DMS 273 (cell line): ENCODE measurements at regions not wholly inside any gene's neighbourhood (a gene's known extent, or its start where the extent isn't known, plus 50 kb on each side); places are given as distances from the start of the nearest gene placed in this dataset.
"Not testable (repeated sequence)": the region's sequence is repeated elsewhere in the genome, so short reads cannot be mapped to it uniquely, and the experiment has no call there.

Experiments used
- DNase-seq: peaks from one replicate; lab custom pipeline; 2025; ENCODE audit not compliant: unreplicated experiment; lab: John Stamatoyannopoulos, UW

GRCh38 chr3:25844891-25845290 is 55.0 kb downstream of the OXSM start:
- no peak for DNase-seq

GRCh38 chr3:25846282-25846681 is 56.4 kb downstream of the OXSM start:
- no peak for DNase-seq

- DNase-seq: no peak
Measured at GRCh38 chr3:25849091-25849490, 59.2 kb downstream of the OXSM start.

DNA sequence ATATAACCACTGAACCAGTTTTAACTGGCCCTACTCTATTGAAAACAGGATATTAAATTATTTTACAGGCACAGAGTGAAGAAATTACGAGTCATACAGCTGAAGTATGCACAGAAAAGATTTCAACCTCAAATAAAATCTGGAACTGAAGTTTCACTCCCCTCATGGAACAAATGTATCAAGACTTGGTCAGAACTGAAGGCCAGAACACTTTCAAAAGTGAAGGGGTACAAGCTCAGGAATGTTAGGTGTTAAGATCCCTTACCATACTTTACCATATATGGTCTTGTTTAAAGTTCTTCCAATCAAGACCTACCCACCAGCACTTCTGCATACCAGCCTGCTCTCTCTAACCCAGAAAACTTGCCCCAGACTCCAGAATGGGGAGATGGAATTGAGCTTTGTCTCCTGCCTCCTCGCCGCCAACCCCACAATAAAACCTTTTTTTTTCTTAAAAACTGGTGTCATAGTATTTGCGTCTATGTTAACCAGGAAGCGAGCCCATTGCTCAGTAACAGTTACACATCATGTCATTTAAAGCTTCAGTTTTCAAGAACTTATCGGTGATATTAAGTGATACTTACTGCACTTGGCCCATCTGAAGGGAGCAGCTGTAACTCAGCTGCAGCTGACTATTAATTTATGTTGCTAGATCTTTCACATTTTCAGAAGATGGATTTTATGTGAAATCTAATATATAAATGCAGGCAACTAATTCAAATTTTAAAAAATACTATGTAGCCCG is 59.9 kb downstream of the OXSM start:
- no peak for DNase-seq

DNA sequence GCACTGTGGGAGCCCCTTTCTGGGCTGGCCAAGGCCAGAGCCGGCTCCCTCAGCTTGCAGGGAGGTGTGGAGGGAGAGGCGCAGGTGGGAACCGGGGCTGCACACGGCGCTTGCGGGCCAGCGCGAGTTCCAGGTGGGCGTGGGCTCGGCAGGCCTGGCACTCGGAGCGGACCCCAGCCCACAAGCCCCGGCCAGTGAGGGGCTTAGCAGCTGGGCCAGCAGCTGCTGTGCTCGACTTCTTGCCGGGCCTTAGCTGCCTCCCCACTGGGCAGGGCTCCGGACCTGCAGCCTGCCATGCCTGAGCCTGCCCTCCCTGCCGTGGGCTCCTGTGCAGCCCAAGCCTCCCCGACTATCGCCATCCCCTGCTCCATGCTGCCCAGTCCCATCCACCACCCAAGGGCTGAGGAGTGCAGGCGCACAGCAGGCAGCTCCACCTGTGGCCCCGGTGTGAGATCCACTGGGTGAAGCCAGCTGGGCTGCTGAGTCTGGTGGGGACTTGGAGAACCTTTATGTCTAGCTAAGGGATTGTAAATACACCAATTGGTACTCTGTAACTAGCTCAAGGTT is 61.9 kb downstream of the OXSM start:
- DNase-seq: not testable (repeated sequence)

- DNase-seq: no peak
Measured at GRCh38 chr3:25854214-25854613, 64.3 kb downstream of the OXSM start.

DNA sequence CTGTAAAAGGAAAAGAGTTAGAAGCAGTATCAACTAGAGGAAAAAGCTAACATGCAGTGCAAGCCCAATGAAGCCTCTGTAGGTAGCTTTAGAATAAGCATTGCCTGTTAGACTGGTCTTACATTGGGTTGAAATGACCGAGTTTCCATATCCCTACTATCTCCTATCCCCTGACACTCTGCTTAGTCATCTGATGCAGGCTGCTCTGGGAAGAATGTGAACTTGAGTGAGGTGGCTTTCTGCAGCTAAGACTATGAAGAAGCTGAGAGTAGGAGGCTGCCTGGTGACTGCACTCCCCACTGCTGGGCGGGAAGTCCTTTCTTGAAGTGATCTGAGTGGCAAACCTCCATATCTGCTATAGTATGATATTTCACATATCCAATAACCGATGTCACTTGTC is 64.7 kb downstream of the OXSM start:
- DNase-seq: no peak

DNA sequence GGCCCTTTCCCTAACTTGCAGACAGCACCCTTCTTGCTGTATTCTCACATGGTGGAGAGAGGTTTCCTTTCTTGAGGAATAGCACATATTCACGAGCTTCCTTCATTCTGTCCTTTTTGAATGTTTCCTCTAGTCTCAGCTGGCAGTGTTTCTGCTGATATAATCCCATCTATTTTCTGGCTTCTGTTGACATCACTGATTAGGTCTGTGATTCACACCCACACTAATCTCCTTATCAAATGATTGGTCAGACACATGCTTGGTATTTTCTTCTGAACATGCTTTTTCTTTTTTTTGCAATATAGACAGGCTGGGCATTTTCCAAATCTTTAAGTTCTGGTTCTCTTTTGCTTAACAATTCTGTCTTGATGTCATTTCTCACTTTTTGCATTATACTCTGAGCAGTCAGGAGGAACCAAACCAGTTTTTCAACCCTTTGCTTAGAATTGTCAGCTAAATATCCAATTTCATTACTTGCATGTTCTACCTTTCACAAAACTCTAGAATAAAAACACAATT is 65.4 kb downstream of the OXSM start:
- no peak for DNase-seq

GRCh38 chr3:25856902-25857518 is 67.1 kb downstream of the OXSM start:
- peak; percentile 61 for DNase-seq

DNA sequence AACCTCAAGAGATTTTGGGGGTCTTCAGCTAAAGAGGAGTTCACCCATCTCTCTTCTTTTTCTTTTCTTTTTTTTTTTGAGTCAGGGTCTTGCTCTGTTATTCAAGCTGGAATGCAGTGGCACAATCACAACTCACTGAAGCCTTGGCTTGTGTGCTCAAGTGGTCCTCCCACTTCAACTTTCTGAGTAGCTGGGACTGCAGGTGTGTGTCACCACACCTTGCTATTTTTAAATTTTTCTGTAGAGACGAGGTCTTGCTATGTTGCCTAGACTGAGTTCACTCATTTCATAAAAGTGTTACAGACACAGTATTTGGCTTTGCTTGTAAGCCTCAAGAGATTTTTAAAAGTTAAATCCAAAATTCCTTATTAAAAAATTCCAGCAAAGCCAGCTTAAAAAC is 71.7 kb downstream of the OXSM start:
- no peak for DNase-seq

GRCh38 chr3:25863011-25863415 is 73.1 kb downstream of the OXSM start:
- peak; percentile 22 for DNase-seq

GRCh38 chr3:25863416-25863959 is 73.6 kb downstream of the OXSM start:
- peak; percentile 33 for DNase-seq

DNA sequence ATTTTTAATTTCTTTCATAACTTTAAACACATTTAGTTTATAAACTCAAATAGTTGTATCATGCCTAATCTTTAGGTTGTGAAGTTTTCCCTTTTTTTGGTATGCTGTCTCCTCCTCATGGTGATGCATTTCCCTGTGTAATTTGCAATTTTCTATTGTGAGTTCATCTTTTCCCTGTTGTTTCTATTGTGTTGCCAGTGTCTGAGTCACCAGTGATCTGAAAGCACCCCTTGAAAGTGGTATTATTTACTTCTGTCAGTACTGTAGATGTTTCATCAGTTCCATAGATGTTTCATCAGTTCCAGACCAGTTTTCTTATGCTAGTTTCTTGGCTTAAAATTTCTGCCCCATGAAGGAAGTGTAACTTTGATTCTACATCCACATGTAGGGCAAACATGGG is 80.6 kb downstream of the OXSM start:
- DNase-seq: no peak

DNA sequence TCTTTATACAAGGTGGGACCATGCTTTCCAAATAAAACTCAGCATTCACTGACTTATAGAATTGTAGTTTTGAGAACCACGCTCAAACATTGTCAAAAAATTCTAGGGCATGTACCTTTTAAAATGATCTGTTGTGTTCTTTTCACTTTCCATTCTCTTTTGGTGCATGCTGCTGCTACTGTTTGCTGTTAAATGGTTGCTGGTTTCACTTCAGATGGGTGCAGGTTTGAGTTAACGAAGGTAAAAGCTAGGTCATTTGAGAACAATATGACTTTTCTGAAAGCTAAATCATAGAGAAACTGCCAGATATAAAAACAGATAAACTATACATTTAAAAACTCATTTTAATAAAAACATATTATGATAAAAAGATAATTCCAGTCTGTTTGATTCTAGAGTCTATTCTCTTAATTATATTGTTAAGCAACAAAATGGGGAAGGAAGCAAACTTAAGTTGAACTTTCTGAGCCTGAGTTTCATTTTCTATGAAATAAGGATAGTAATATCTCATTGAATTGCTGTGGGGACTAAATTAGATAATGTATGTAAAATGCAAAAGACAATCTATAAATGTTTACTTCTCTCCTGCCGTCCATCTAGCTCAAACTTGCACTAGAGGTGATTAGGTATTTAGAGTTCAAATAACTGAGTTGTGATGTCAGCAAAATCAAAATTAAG is 82.4 kb downstream of the OXSM start:
- no peak for DNase-seq

GRCh38 chr3:25883492-25883891 is 93.6 kb downstream of the OXSM start:
- no peak for DNase-seq

DNA sequence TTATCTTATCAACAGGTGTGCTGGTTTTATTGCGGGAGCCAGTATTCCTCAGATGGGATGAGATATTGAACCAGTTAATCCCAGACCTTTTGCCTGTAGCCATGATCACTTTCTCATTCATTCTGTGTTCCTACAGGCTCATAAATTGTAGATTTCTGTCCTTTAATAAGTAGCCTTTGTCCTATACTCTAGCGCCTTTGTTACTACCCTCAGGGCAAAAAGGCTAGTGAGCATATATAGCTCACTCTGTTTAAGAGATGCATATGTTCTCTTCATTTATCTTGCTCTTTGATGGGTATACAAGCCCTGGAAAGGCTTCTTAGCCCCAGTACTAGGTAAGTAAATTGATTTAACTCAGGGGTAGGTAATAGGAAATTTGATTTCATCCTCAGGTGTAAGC is 95.1 kb downstream of the OXSM start:
- DNase-seq: no peak

- no peak for DNase-seq
Measured at GRCh38 chr3:25885544-25885943, 95.7 kb downstream of the OXSM start.

DNA sequence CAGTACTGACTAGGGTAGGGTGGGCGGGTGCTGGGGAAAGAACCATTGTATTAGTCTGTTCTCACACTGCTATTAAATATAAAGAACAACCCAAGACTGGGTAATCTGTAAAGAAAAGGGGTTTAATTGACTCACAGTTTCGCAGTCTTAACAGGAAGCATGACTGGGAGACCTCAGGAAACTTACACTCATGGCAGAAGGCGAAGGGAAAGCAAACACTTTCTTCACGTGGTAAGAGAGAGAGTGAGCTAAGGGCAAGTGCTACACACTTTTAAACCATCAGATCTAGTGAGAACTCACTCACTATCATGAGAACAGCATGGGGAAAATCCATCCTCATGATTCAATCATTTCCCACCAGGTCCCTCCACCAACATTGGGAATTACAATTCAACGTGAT is 98.0 kb downstream of the OXSM start:
- DNase-seq: no peak

GRCh38 chr3:25888892-25889524 is 99.1 kb downstream of the OXSM start:
- no peak for DNase-seq

- no peak for DNase-seq
Measured at GRCh38 chr3:25889525-25889917, 99.6 kb downstream of the OXSM start.

GRCh38 chr3:25894101-25894500 is 104.2 kb downstream of the OXSM start:
- no peak for DNase-seq
